ENCODE measurements at regions not wholly inside any gene's neighbourhood (a gene's known extent, or its start where the extent isn't known, plus 50 kb on each side); places are given as distances from the start of the nearest gene placed in this dataset.

- H2AFZ ChIP-seq (ENCODE audit: low read length) = no peak overlapping the region
- intact Hi-C loops (cut with micrococcal nuclease; ENCODE audit: unreplicated experiment) = no loop called here
- ChIA-PET CTCF (ENCODE audit: unreplicated experiment) (no interaction called here), POLR2A (no interaction called here)
- H3K9me3 ChIP-seq (ENCODE audit: low read length) = no peaks in the 10 kb centered on the region
- TF ChIP-seq EZH2phosphoT487 (IDR thresholded peaks at IDR 0.05; ENCODE audit: borderline replicate concordance, low read depth, low read length) (no peak), CTCF (conservative IDR thresholded peaks at IDR 0.05; ENCODE audit: low read length) (no peak)
- H3K9me2 ChIP-seq (ENCODE audit: insufficient read depth, low read length) = no peaks in the 10 kb centered on the region
- H4K20me1 ChIP-seq (ENCODE audit: insufficient read depth, low read length) = no peaks in the 10 kb centered on the region
- no peaks in the 10 kb centered on the region; the same call in 1 of the 2 replicates for H3K79me2 ChIP-seq (ENCODE audit: insufficient read depth, low read depth, low read length)
- H3K4me2 ChIP-seq (ENCODE audit: low read length) = no peak overlapping the region
- no peak for DNase-seq (ENCODE audit: low spot score)
- H3K4me1 ChIP-seq (ENCODE audit: insufficient read depth, low read length, poor library complexity, severe bottlenecking) = no peaks in the 10 kb centered on the region
- BruUV-seq (replicated peaks) = no TSS peak
- H3K4me3 ChIP-seq (ENCODE audit: low read depth, low read length, poor library complexity, severe bottlenecking) = no peak overlapping the region
- no peaks in the 10 kb centered on the region for H3K36me3 ChIP-seq (ENCODE audit: insufficient read depth, low read length)
- H3K27ac ChIP-seq (ENCODE audit: low read depth, low read length, poor library complexity, severe bottlenecking) = no peak overlapping the region
Observed at GRCh38 chr2:167424221-167424620, 535.9 kb downstream of the XIRP2 start.

- Histone ChIP-seq H4K20me1 (ENCODE audit: insufficient read depth, low read length) (no peaks in the 10 kb centered on the region), H3K4me2 (ENCODE audit: low read length) (no peak overlapping the region), H3K79me2 (ENCODE audit: insufficient read depth, low read depth, low read length) (no peaks in the 10 kb centered on the region; the same call in 1 of the 2 replicates), H3K4me1 (ENCODE audit: insufficient read depth, low read length, poor library complexity, severe bottlenecking) (no peaks in the 10 kb centered on the region), H3K4me3 (ENCODE audit: low read depth, low read length, poor library complexity, severe bottlenecking) (no peak overlapping the region), H3K9me3 (ENCODE audit: low read length) (no peaks in the 10 kb centered on the region), H3K27ac (ENCODE audit: low read depth, low read length, poor library complexity, severe bottlenecking) (no peak overlapping the region), H2AFZ (ENCODE audit: low read length) (no peak overlapping the region), H3K36me3 (ENCODE audit: insufficient read depth, low read length) (no peaks in the 10 kb centered on the region), H3K9me2 (ENCODE audit: insufficient read depth, low read length) (no peaks in the 10 kb centered on the region)
- TF ChIP-seq EZH2phosphoT487 (IDR thresholded peaks at IDR 0.05; ENCODE audit: borderline replicate concordance, low read depth, low read length) = no peak
- TF ChIP-seq CTCF (conservative IDR thresholded peaks at IDR 0.05; ENCODE audit: low read length) = no peak
- intact Hi-C loops (cut with micrococcal nuclease; ENCODE audit: unreplicated experiment) = no loop called here
- POLR2A ChIA-PET = no interaction called here
- no peak for DNase-seq (ENCODE audit: low spot score)
- no TSS peak for BruUV-seq (replicated peaks)
- CTCF ChIA-PET (ENCODE audit: unreplicated experiment) = no interaction called here
Observed at GRCh38 chr2:167423731-167424130, 535.5 kb downstream of the XIRP2 start.

GRCh38 chr2:167420211-167420610, 531.9 kb downstream of the XIRP2 start:
- CTCF ChIA-PET (ENCODE audit: unreplicated experiment) = no interaction called here

More at GRCh38 chr2:167420211-167420610, 531.9 kb downstream of the XIRP2 start:
- no TSS peak for BruUV-seq (replicated peaks)
- H4K20me1 ChIP-seq (ENCODE audit: insufficient read depth, low read length) = no peaks in the 10 kb centered on the region
- no peaks in the 10 kb centered on the region for H3K36me3 ChIP-seq (ENCODE audit: insufficient read depth, low read length)
- intact Hi-C loops (cut with micrococcal nuclease; ENCODE audit: unreplicated experiment) = no loop called here
- no peaks in the 10 kb centered on the region; the same call in 1 of the 2 replicates for H3K79me2 ChIP-seq (ENCODE audit: insufficient read depth, low read depth, low read length)
- POLR2A ChIA-PET = interaction anchor here (1.5 kb wide), 1 partner anchor 9 kb away, joined by 3 read pairs; no protein-coding TSS in a partner anchor
- H3K4me2 ChIP-seq (ENCODE audit: low read length) = no peak overlapping the region
- H2AFZ ChIP-seq (ENCODE audit: low read length) = no peak overlapping the region
- TF ChIP-seq EZH2phosphoT487 (IDR thresholded peaks at IDR 0.05; ENCODE audit: borderline replicate concordance, low read depth, low read length) (no peak), CTCF (conservative IDR thresholded peaks at IDR 0.05; ENCODE audit: low read length) (no peak)
- H3K4me1 ChIP-seq (ENCODE audit: insufficient read depth, low read length, poor library complexity, severe bottlenecking) = no peaks in the 10 kb centered on the region
- H3K27ac ChIP-seq (ENCODE audit: low read depth, low read length, poor library complexity, severe bottlenecking) = no peak overlapping the region
- H3K9me3 ChIP-seq (ENCODE audit: low read length) = no peaks in the 10 kb centered on the region
- no peaks in the 10 kb centered on the region for H3K9me2 ChIP-seq (ENCODE audit: insufficient read depth, low read length)
- DNase-seq (ENCODE audit: low spot score) = no peak
- no peak overlapping the region for H3K4me3 ChIP-seq (ENCODE audit: low read depth, low read length, poor library complexity, severe bottlenecking)
